Kidney (tissue), 13 donors: ENCODE measurements at regions not wholly inside any gene's neighbourhood (a gene's known extent, or its start where the extent isn't known, plus 50 kb on each side); places are given as distances from the start of the nearest gene placed in this dataset.

Source experiments
- DNase-seq, 5 donors: peaks; one replicate each; pipeline ENCODE4 v3.0.0-alpha.2; 2013 to 2020
- FAIRE-seq: peaks from 2 replicates; lab custom pipeline; 2012; peaks lifted over from hg19 to GRCh38; lab: Jason Lieb, UNC
- H3K27ac ChIP-seq, 2 donors: one replicate each; pipeline ENCODE4 v1.7.0; 2013; ENCODE audit warnings: low read depth in 2 of 2, low read length in 2 of 2, inconsistent platforms in 1 of 2
- H3K27me3 ChIP-seq: one replicate; pipeline ENCODE4 v1.7.1; 2013; ENCODE audit warnings: low read length, inconsistent platforms; ENCODE audit not compliant: control insufficient read depth, insufficient read depth
- H3K36me3 ChIP-seq, 3 donors: one replicate each; pipeline versions ENCODE4 v1.7.0 to v1.7.1; 2013; ENCODE audit warnings: low read length in 3 of 3, control low read depth in 1 of 3, inconsistent platforms in 1 of 3; ENCODE audit not compliant: insufficient read depth in 3 of 3, control insufficient read depth in 2 of 3
- H3K4me1 ChIP-seq, 3 donors: one replicate each; pipeline versions ENCODE4 v1.7.0 to v1.7.1; 2013; ENCODE audit warnings: low read length in 3 of 3, inconsistent platforms in 1 of 3, low read depth in 1 of 3; ENCODE audit not compliant: control insufficient read depth in 2 of 3, insufficient read depth in 2 of 3
- H3K4me3 ChIP-seq, 3 donors: one replicate each; pipeline versions ENCODE4 v1.7.0 to v1.8.1; 2013; ENCODE audit warnings: low read length in 3 of 3, control low read depth in 1 of 3, inconsistent platforms in 1 of 3
- H3K9ac ChIP-seq, 3 donors: one replicate each; pipeline versions ENCODE4 v1.7.0 to v1.7.1; 2013; ENCODE audit warnings: low read length in 3 of 3, control low read depth in 1 of 3, inconsistent platforms in 1 of 3
- H3K9me3 ChIP-seq, 3 donors: one replicate each; pipeline versions ENCODE4 v1.7.0 to v1.7.1; 2013; ENCODE audit warnings: low read length in 3 of 3, control low read depth in 1 of 3, inconsistent platforms in 1 of 3; ENCODE audit not compliant: control insufficient read depth in 2 of 3, insufficient read depth in 1 of 3
- CTCF ChIP-seq: IDR thresholded peaks from 3 replicates; pipeline ENCODE4 v1.5.1; 2012; ENCODE audit warnings: mild to moderate bottlenecking, moderate library complexity, borderline replicate concordance; ENCODE audit not compliant: insufficient read depth; ENCODE audit errors: extremely low read depth
- intact Hi-C: fragments of 100-400 bp; cut with DNase I; formaldehyde crosslinking; loops from one replicate; pipeline ENCODE4 v1.11.1; 2022
- donor health status: control.
- donor health status: control.
- donor health status: control.
- donor health status: control.
- donor health status: control.
- donor health status: DM: yes; HTN: yes; CAD: no.
- donor health status: Normal renal cell carcinoma (clear cell type).

- Histone ChIP-seq H3K4me3 (no peak overlapping the region), H3K36me3 (no peaks in the 10 kb centered on the region), H3K27me3 (no peaks in the 10 kb centered on the region), H3K4me1 (peaks cover 0 to 6% (median 5%) of the 10 kb centered on the region in 3 donors), H3K9me3 (no peaks in the 10 kb centered on the region), H3K9ac (no peak overlapping the region), H3K27ac (peak overlapping the region in 1 of 2 donors; percentile 90)
- TF ChIP-seq CTCF, result no peak
- FAIRE-seq, result no peak
- DNase-seq, result no peak
- intact Hi-C loops, result no loop called here
These were observed 360.3 kb downstream of the LRRC70 start for GRCh38 chr5:62938927-62939326.

GRCh38 chr5:62937661-62938558 lies 359.3 kb downstream of the LRRC70 start:
- intact Hi-C loops, result no loop called here
- Histone ChIP-seq H3K4me1 (peaks cover 0 to 6% (median 5%) of the 10 kb centered on the region in 3 donors), H3K4me3 (no peak overlapping the region), H3K9me3 (no peaks in the 10 kb centered on the region), H3K27ac (peak overlapping the region; percentile 36 to 90), H3K9ac (no peak overlapping the region), H3K36me3 (no peaks in the 10 kb centered on the region), H3K27me3 (no peaks in the 10 kb centered on the region)
- TF ChIP-seq CTCF, result no peak
- FAIRE-seq, result peak; percentile 53
- DNase-seq, result peak in 3 of 5 donors; percentile 20 to 88 (median 84)

GRCh38 chr5:62935660-62936059 lies 357.0 kb downstream of the LRRC70 start:
- Histone ChIP-seq H3K27me3 (no peaks in the 10 kb centered on the region), H3K27ac (no peak overlapping the region), H3K4me1 (peaks cover 0 to 6% (median 5%) of the 10 kb centered on the region in 3 donors), H3K36me3 (no peaks in the 10 kb centered on the region), H3K9ac (no peak overlapping the region), H3K4me3 (no peak overlapping the region), H3K9me3 (no peaks in the 10 kb centered on the region)
- intact Hi-C loops, result no loop called here
- no peak for TF ChIP-seq CTCF
- FAIRE-seq, result no peak
- DNase-seq, result peak in 1 of 5 donors; percentile 54
